Neural cell (in vitro differentiated cells): ENCODE measurements at regions not wholly inside any gene's neighbourhood (a gene's known extent, or its start where the extent isn't known, plus 50 kb on each side); places are given as distances from the start of the nearest gene placed in this dataset.

Source experiments
- EP300 ChIP-seq: fragments of 450-650 bp; conservative IDR thresholded peaks from 2 replicates; pipeline ENCODE4 v1.6.1; 2014; ENCODE audit warnings: antibody characterized with exemption, mild to moderate bottlenecking, moderate library complexity; ENCODE audit not compliant: poor library complexity, severe bottlenecking
- EZH2 ChIP-seq: fragments of 200-600, 300-800 bp; shearing (Covaris generic), sonication (generic); IDR thresholded peaks from 2 replicates; pipeline ENCODE4 v1.6.1; 2014; ENCODE audit warnings: antibody characterized with exemption, low read length, borderline replicate concordance, mild to moderate bottlenecking; ENCODE audit not compliant: insufficient read depth, poor library complexity, severe bottlenecking
- MXI1 ChIP-seq: fragments of 450-650 bp; conservative IDR thresholded peaks from 2 replicates; pipeline ENCODE4 v1.6.1; 2014; ENCODE audit warnings: antibody characterized with exemption, mild to moderate bottlenecking; ENCODE audit not compliant: poor library complexity, severe bottlenecking
- POLR2AphosphoS5 ChIP-seq: IDR thresholded peaks from 2 replicates; pipeline ENCODE4 v1.6.1; 2012
- SMC3 ChIP-seq: fragments of 450-650 bp; conservative IDR thresholded peaks from 2 replicates; pipeline ENCODE4 v1.6.1; 2014; ENCODE audit warnings: antibody characterized with exemption, mild to moderate bottlenecking, moderate library complexity; ENCODE audit not compliant: poor library complexity
- TAF1 ChIP-seq: IDR thresholded peaks from 2 replicates; pipeline ENCODE4 v1.6.1; 2012; ENCODE audit warnings: low read depth
- TF ChIP-seq, protein P1 (sequence below): fragments of 450-650 bp; IDR thresholded peaks from 2 replicates; pipeline ENCODE4 v1.5.1; 2014; ENCODE audit warnings: antibody characterized with exemption, mild to moderate bottlenecking, moderate library complexity; ENCODE audit not compliant: poor library complexity, severe bottlenecking

DNA sequence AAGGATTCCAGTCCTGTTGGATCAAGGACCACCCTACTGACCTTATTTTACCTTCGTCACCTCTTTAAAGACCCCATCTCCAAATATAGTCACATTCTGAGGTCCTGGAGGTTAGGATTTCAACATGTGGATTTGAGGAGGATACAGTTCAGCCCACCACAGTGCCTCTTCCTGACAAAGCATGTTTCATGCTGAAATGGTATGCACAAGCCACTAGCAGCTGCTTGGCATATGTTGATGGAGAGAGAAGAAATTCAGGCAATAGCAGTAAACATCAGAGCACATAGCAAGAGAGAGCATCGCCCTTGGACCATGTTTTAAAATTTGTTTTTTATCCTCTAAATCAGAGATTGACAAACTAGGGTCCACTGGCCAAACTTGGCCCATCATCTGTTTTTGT is 172.1 kb downstream of the PRKX start:
- TF ChIP-seq, protein P1, sequence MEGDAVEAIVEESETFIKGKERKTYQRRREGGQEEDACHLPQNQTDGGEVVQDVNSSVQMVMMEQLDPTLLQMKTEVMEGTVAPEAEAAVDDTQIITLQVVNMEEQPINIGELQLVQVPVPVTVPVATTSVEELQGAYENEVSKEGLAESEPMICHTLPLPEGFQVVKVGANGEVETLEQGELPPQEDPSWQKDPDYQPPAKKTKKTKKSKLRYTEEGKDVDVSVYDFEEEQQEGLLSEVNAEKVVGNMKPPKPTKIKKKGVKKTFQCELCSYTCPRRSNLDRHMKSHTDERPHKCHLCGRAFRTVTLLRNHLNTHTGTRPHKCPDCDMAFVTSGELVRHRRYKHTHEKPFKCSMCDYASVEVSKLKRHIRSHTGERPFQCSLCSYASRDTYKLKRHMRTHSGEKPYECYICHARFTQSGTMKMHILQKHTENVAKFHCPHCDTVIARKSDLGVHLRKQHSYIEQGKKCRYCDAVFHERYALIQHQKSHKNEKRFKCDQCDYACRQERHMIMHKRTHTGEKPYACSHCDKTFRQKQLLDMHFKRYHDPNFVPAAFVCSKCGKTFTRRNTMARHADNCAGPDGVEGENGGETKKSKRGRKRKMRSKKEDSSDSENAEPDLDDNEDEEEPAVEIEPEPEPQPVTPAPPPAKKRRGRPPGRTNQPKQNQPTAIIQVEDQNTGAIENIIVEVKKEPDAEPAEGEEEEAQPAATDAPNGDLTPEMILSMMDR: no peak
- TF ChIP-seq EP300 (no peak), POLR2AphosphoS5 (no peak), MXI1 (no peak), SMC3 (no peak), EZH2 (no peak), TAF1 (no peak)
